ENCODE measurements at regions not wholly inside any gene's neighbourhood (a gene's known extent, or its start where the extent isn't known, plus 50 kb on each side); places are given as distances from the start of the nearest gene placed in this dataset.
"Not testable (repeated sequence)": the region's sequence is repeated elsewhere in the genome, so short reads cannot be mapped to it uniquely, and the experiment has no call there.

GRCh38 chr2:113551637-113552318, 53.3 kb downstream of the FOXD4L1 start:
- peak; percentile 17 to 22 for DNase-seq
- H3K4me1 ChIP-seq; intact Hi-C loops (cut with DNase I); H3K27me3 ChIP-seq; H3K4me3 ChIP-seq (replicated peaks in 1 of 3); H3K36me3 ChIP-seq; H3K9me3 ChIP-seq; H3K27ac ChIP-seq: not testable (repeated sequence)
- 7 to 9% methylated on average over 6 to 7 of the region's 11 CpGs for WGBS, 2 donors

GRCh38 chr2:113559820-113560219, 61.4 kb downstream of the FOXD4L1 start:
- 92 to 100% methylated on average over 1 to 2 of the region's 2 CpGs for WGBS, 2 donors
- H3K4me1 ChIP-seq, H3K9me3 ChIP-seq: not testable (repeated sequence)

GRCh38 chr2:113562662-113563061, 64.2 kb downstream of the FOXD4L1 start:
- DNase-seq; H3K36me3 ChIP-seq; H3K27ac ChIP-seq; H3K4me3 ChIP-seq (replicated peaks in 1 of 3); H3K27me3 ChIP-seq; H3K4me1 ChIP-seq; intact Hi-C loops (cut with DNase I); H3K9me3 ChIP-seq: not testable (repeated sequence)
- WGBS, 2 donors: 6 to 35% methylated on average over 2 of the region's 2 CpGs

More at GRCh38 chr2:113559820-113560219, 61.4 kb downstream of the FOXD4L1 start:
- intact Hi-C loops (cut with DNase I); H3K27me3 ChIP-seq; H3K36me3 ChIP-seq; H3K4me3 ChIP-seq (replicated peaks in 1 of 3); DNase-seq; H3K27ac ChIP-seq: not testable (repeated sequence)

- 74 to 85% methylated on average over 4 to 10 of the region's 12 CpGs for WGBS, 2 donors
- H3K9me3 ChIP-seq; H3K36me3 ChIP-seq; H3K27ac ChIP-seq; intact Hi-C loops (cut with DNase I); H3K4me3 ChIP-seq (replicated peaks in 1 of 3); DNase-seq; H3K27me3 ChIP-seq; H3K4me1 ChIP-seq: not testable (repeated sequence)
Observed at GRCh38 chr2:113566674-113567480, 60.2 kb upstream of the RABL2A start.

- DNase-seq; H3K4me1 ChIP-seq; H3K27me3 ChIP-seq; intact Hi-C loops (cut with DNase I); H3K9me3 ChIP-seq; H3K36me3 ChIP-seq; H3K4me3 ChIP-seq (replicated peaks in 1 of 3); H3K27ac ChIP-seq: not testable (repeated sequence)
- WGBS, 2 donors: 69 to 71% methylated on average over 3 of the region's 3 CpGs
Observed at GRCh38 chr2:113567481-113567849, 59.6 kb upstream of the RABL2A start.

- DNase-seq; H3K27me3 ChIP-seq; H3K9me3 ChIP-seq; H3K4me3 ChIP-seq (replicated peaks in 1 of 3); H3K4me1 ChIP-seq; intact Hi-C loops (cut with DNase I); H3K36me3 ChIP-seq; H3K27ac ChIP-seq: not testable (repeated sequence)
- 91 to 93% methylated on average over 14 of the region's 14 CpGs for WGBS, 2 donors
Observed at GRCh38 chr2:113568231-113568630, 58.8 kb upstream of the RABL2A start.

- H3K27ac ChIP-seq; DNase-seq; H3K4me3 ChIP-seq (replicated peaks in 1 of 3); H3K9me3 ChIP-seq; H3K4me1 ChIP-seq; intact Hi-C loops (cut with DNase I); H3K36me3 ChIP-seq; H3K27me3 ChIP-seq: not testable (repeated sequence)
- 85 to 91% methylated on average over 2 of the region's 2 CpGs for WGBS, 2 donors
Observed at GRCh38 chr2:113570082-113570481, 57.0 kb upstream of the RABL2A start.

- intact Hi-C loops (cut with DNase I); DNase-seq; H3K27ac ChIP-seq; H3K4me3 ChIP-seq (replicated peaks in 1 of 3); H3K9me3 ChIP-seq; H3K27me3 ChIP-seq; H3K4me1 ChIP-seq; H3K36me3 ChIP-seq: not testable (repeated sequence)
- 72 to 86% methylated on average over 2 of the region's 3 CpGs for WGBS, 2 donors
Observed at GRCh38 chr2:113570509-113571009, 56.5 kb upstream of the RABL2A start.

GRCh38 chr2:113571482-113572068, 55.5 kb upstream of the RABL2A start:
- H3K4me1 ChIP-seq; H3K4me3 ChIP-seq (replicated peaks in 1 of 3); H3K36me3 ChIP-seq; H3K9me3 ChIP-seq; DNase-seq; intact Hi-C loops (cut with DNase I); H3K27me3 ChIP-seq; H3K27ac ChIP-seq: not testable (repeated sequence)
- WGBS, 2 donors: 57% methylated on average over 2 of the region's 6 CpGs; no CpG with 5 or more reads in 1 of the 2 donors

- H3K27ac ChIP-seq; DNase-seq; H3K27me3 ChIP-seq; H3K9me3 ChIP-seq; H3K36me3 ChIP-seq; H3K4me1 ChIP-seq; intact Hi-C loops (cut with DNase I); H3K4me3 ChIP-seq (replicated peaks in 1 of 3): not testable (repeated sequence)
- WGBS, 2 donors: 83 to 95% methylated on average over 2 to 3 of the region's 4 CpGs
Observed at GRCh38 chr2:113575721-113576120, 51.3 kb upstream of the RABL2A start.

- H3K4me3 ChIP-seq (replicated peaks in 1 of 3); H3K27me3 ChIP-seq; intact Hi-C loops (cut with DNase I); DNase-seq; H3K36me3 ChIP-seq; H3K4me1 ChIP-seq; H3K9me3 ChIP-seq; H3K27ac ChIP-seq: not testable (repeated sequence)
- WGBS, 2 donors: 90 to 93% methylated on average over 8 of the region's 8 CpGs
Observed at GRCh38 chr2:113576353-113576752, 50.7 kb upstream of the RABL2A start.

Measured in thyroid gland (tissue), 4 donors.